B cell (primary cell): ENCODE measurements at regions not wholly inside any gene's neighbourhood (a gene's known extent, or its start where the extent isn't known, plus 50 kb on each side); places are given as distances from the start of the nearest gene placed in this dataset.

Experiments used
- CTCF ChIP-seq: fragments of 200-600 bp; IDR thresholded peaks from one replicate; pipeline ENCODE4 v1.8.0; 2022; ENCODE audit warnings: antibody characterized with exemption, mild to moderate bottlenecking
- EZH2 ChIP-seq: IDR thresholded peaks from 2 replicates; pipeline ENCODE4 v1.6.1; 2012; ENCODE audit warnings: borderline replicate concordance, low read depth, mild to moderate bottlenecking, moderate library complexity, low read length; ENCODE audit not compliant: insufficient read depth, poor library complexity, severe bottlenecking

GRCh38 chr3:13187593-13187992 lies 114.4 kb upstream of the IQSEC1 start:
- TF ChIP-seq CTCF: no peak
- no peak for TF ChIP-seq EZH2
